Prostate gland (tissue), 2 donors: ENCODE measurements at regions not wholly inside any gene's neighbourhood (a gene's known extent, or its start where the extent isn't known, plus 50 kb on each side); places are given as distances from the start of the nearest gene placed in this dataset.

Experiments used
- CTCF ChIP-seq, 4 experiments: fragments of 200-600 bp in 2 of 4; fragments of 450-650 bp in 2 of 4; sonication (generic) in 2 of 4; IDR thresholded peaks; 1 replicate in 3 of 4; 2 replicates in 1 of 4; pipeline ENCODE4 v1.5.1; 2016 to 2019; ENCODE audit warnings: antibody characterized with exemption in 4 of 4, mild to moderate bottlenecking in 2 of 4, moderate library complexity in 2 of 4
- POLR2A ChIP-seq: fragments of 450-650 bp; IDR thresholded peaks from one replicate; pipeline ENCODE4 v1.6.1; 2016; ENCODE audit warnings: antibody characterized with exemption, mild to moderate bottlenecking

DNA sequence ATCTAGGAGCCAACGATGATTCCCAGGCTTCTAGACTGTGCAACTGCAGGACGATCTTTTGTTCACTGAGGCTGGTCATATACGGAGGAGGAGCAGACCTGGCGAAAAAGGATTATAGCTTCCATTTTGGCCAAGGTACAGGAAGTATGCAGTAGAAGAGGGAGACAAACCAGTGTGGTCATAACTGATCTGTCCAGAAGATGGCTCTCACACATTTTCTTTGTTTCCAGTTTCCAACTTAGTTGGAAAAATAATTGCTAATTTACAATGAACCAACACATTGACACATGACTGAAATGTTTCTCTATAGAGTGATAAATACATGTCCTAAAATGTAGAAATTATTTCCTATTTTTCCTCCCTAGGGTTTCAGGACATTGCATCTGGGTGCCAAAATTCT is 364.1 kb upstream of the BTBD3 start:
- TF ChIP-seq POLR2A (no peak), CTCF (IDR thresholded peaks at IDR 0.05) (peak in 1 of 4 experiments; percentile 23)
